GM19351 (cell line): ENCODE measurements at regions not wholly inside any gene's neighbourhood (a gene's known extent, or its start where the extent isn't known, plus 50 kb on each side); places are given as distances from the start of the nearest gene placed in this dataset.
"Not testable (repeated sequence)": the region's sequence is repeated elsewhere in the genome, so short reads cannot be mapped to it uniquely, and the experiment has no call there.

ENCODE experiments used
- ATAC-seq: cut with Tn5 transposase; IDR thresholded peaks from one replicate; pipeline ENCODE4 v1.9.1; 2021; ENCODE audit warnings: mild to moderate bottlenecking, moderate library complexity; ENCODE audit not compliant: unreplicated experiment

GRCh38 chr2:118430510-118431164 lies 342.4 kb downstream of the INSIG2 start:
- ATAC-seq, result no peak

- ATAC-seq, result no peak
These were observed 336.9 kb downstream of the INSIG2 start for GRCh38 chr2:118425191-118425590.

GRCh38 chr2:118423776-118424175 lies 335.5 kb downstream of the INSIG2 start:
- ATAC-seq, result no peak

- ATAC-seq, result no peak
These were observed 333.4 kb downstream of the INSIG2 start for GRCh38 chr2:118421648-118422047.

GRCh38 chr2:118417406-118418120 lies 329.3 kb downstream of the INSIG2 start:
- no peak for ATAC-seq

GRCh38 chr2:118415186-118415585 lies 326.9 kb downstream of the INSIG2 start:
- ATAC-seq, result not testable (repeated sequence)

GRCh38 chr2:118403658-118404451 lies 315.6 kb downstream of the INSIG2 start:
- no peak for ATAC-seq

GRCh38 chr2:118388771-118389170 lies 300.5 kb downstream of the INSIG2 start:
- no peak for ATAC-seq

GRCh38 chr2:118387509-118387908 lies 299.2 kb downstream of the INSIG2 start:
- no peak for ATAC-seq

- ATAC-seq, result no peak
These were observed 298.5 kb downstream of the INSIG2 start for GRCh38 chr2:118386641-118387302.

GRCh38 chr2:118380915-118381653 lies 292.8 kb downstream of the INSIG2 start:
- ATAC-seq, result no peak

- no peak for ATAC-seq
These were observed 287.7 kb downstream of the INSIG2 start for GRCh38 chr2:118375907-118376485.

GRCh38 chr2:118374974-118375755 lies 286.9 kb downstream of the INSIG2 start:
- no peak for ATAC-seq

GRCh38 chr2:118372886-118373830 lies 284.9 kb downstream of the INSIG2 start:
- no peak for ATAC-seq

GRCh38 chr2:118371515-118371914 lies 283.2 kb downstream of the INSIG2 start:
- ATAC-seq, result peak; percentile 83

GRCh38 chr2:118369521-118369920 lies 281.2 kb downstream of the INSIG2 start:
- ATAC-seq, result not testable (repeated sequence)

- no peak for ATAC-seq
These were observed 275.3 kb downstream of the INSIG2 start for GRCh38 chr2:118363604-118364003.

GRCh38 chr2:118356051-118356450 lies 267.8 kb downstream of the INSIG2 start:
- ATAC-seq, result no peak
